GM12878 (cell line): ENCODE measurements at regions not wholly inside any gene's neighbourhood (a gene's known extent, or its start where the extent isn't known, plus 50 kb on each side); places are given as distances from the start of the nearest gene placed in this dataset.
A peak's percentile ranks its signal among the peaks of the same experiment; 100 is the strongest.

Experiments
- BACH1 ChIP-seq: fragments of 450-650 bp; IDR thresholded peaks from 2 replicates; pipeline ENCODE4 v1.6.1; 2017; ENCODE audit warnings: mild to moderate bottlenecking, borderline replicate concordance
- DPF2 ChIP-seq: fragments of 450-650 bp; IDR thresholded peaks from 2 replicates; pipeline ENCODE4 v1.6.1; 2017; ENCODE audit warnings: mild to moderate bottlenecking
- FOXM1 ChIP-seq: IDR thresholded peaks from 2 replicates; pipeline ENCODE4 v1.6.1; 2012; ENCODE audit warnings: low read depth, mild to moderate bottlenecking, inconsistent platforms, low read length, moderate library complexity
- IKZF2 ChIP-seq, 2 experiments: fragments of 450-650 bp; IDR thresholded peaks; 2 replicates each; pipeline ENCODE4 v1.6.1; 2017; ENCODE audit warnings: mild to moderate bottlenecking in 2 of 2, moderate library complexity in 2 of 2
- MEF2B ChIP-seq: fragments of 450-650 bp; IDR thresholded peaks from 2 replicates; pipeline ENCODE4 v1.6.1; 2018; ENCODE audit warnings: mild to moderate bottlenecking, moderate library complexity; ENCODE audit not compliant: partially characterized antibody, poor library complexity, severe bottlenecking
- MXI1 ChIP-seq: fragments of 150-350 bp; IDR thresholded peaks from 2 replicates; pipeline ENCODE4 v1.6.1; 2011; ENCODE audit warnings: low read depth, mild to moderate bottlenecking, inconsistent platforms, low read length, improper control_type of control experiment
- NBN ChIP-seq: fragments of 450-650 bp; IDR thresholded peaks from 2 replicates; pipeline ENCODE4 v1.6.1; 2016
- TCF12 ChIP-seq: IDR thresholded peaks from 2 replicates; pipeline ENCODE4 v1.6.1; 2011; ENCODE audit warnings: low read depth, mild to moderate bottlenecking, low read length
- TCF3 ChIP-seq: IDR thresholded peaks from 2 replicates; pipeline ENCODE4 v1.6.1; 2012; ENCODE audit warnings: low read depth, mild to moderate bottlenecking, low read length, borderline replicate concordance; ENCODE audit not compliant: insufficient read depth
- WRNIP1 ChIP-seq: IDR thresholded peaks from 2 replicates; pipeline ENCODE4 v1.6.1; 2011; ENCODE audit warnings: low read depth, low read length, improper control_type of control experiment, borderline replicate concordance
- ZNF687 ChIP-seq: fragments of 450-650 bp; IDR thresholded peaks from 2 replicates; pipeline ENCODE4 v1.6.1; 2017; ENCODE audit warnings: mild to moderate bottlenecking, moderate library complexity
- TF ChIP-seq, protein P1 (sequence below): IDR thresholded peaks from 2 replicates; pipeline ENCODE4 v1.6.1; 2012; ENCODE audit warnings: mild to moderate bottlenecking, low read depth, low read length
- TF ChIP-seq, protein P2 (sequence below): fragments of 450-650 bp; IDR thresholded peaks from 2 replicates; pipeline ENCODE4 v1.6.1; 2016; ENCODE audit warnings: mild to moderate bottlenecking

GRCh38 chr2:74037379-74037860 lies 52.7 kb downstream of the TET3 start (continued):
- peak; percentile 34; the same call in 1 of the 2 replicates for TF ChIP-seq ZNF687
- TF ChIP-seq TCF12, result peak; percentile 89; the same call in 1 of the 2 replicates
- TF ChIP-seq MXI1, result no peak
- peak; percentile 83 for TF ChIP-seq MEF2B
- peak; percentile 57 to 66; a peak in 3 of 4 replicates for TF ChIP-seq IKZF2 (IDR thresholded peaks at IDR 0.05)
- peak; percentile 71 for TF ChIP-seq NBN
- peak; percentile 60 for TF ChIP-seq DPF2
- TF ChIP-seq WRNIP1, result no peak
- 0 out of 2 replicates have a peak, but pooled peaks have one; percentile 26 for TF ChIP-seq BACH1
- TF ChIP-seq FOXM1, result peak; percentile 45; the same call in 1 of the 2 replicates
- TF ChIP-seq, protein P1, sequence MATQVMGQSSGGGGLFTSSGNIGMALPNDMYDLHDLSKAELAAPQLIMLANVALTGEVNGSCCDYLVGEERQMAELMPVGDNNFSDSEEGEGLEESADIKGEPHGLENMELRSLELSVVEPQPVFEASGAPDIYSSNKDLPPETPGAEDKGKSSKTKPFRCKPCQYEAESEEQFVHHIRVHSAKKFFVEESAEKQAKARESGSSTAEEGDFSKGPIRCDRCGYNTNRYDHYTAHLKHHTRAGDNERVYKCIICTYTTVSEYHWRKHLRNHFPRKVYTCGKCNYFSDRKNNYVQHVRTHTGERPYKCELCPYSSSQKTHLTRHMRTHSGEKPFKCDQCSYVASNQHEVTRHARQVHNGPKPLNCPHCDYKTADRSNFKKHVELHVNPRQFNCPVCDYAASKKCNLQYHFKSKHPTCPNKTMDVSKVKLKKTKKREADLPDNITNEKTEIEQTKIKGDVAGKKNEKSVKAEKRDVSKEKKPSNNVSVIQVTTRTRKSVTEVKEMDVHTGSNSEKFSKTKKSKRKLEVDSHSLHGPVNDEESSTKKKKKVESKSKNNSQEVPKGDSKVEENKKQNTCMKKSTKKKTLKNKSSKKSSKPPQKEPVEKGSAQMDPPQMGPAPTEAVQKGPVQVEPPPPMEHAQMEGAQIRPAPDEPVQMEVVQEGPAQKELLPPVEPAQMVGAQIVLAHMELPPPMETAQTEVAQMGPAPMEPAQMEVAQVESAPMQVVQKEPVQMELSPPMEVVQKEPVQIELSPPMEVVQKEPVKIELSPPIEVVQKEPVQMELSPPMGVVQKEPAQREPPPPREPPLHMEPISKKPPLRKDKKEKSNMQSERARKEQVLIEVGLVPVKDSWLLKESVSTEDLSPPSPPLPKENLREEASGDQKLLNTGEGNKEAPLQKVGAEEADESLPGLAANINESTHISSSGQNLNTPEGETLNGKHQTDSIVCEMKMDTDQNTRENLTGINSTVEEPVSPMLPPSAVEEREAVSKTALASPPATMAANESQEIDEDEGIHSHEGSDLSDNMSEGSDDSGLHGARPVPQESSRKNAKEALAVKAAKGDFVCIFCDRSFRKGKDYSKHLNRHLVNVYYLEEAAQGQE, result no peak
- TF ChIP-seq, protein P2, sequence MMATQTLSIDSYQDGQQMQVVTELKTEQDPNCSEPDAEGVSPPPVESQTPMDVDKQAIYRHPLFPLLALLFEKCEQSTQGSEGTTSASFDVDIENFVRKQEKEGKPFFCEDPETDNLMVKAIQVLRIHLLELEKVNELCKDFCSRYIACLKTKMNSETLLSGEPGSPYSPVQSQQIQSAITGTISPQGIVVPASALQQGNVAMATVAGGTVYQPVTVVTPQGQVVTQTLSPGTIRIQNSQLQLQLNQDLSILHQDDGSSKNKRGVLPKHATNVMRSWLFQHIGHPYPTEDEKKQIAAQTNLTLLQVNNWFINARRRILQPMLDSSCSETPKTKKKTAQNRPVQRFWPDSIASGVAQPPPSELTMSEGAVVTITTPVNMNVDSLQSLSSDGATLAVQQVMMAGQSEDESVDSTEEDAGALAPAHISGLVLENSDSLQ, result peak; percentile 18; the same call in 1 of the 2 replicates
- TF ChIP-seq TCF3, result peak; percentile 75; the same call in 1 of the 2 replicates
